Choroid plexus epithelial cell (primary cell): ENCODE measurements at regions not wholly inside any gene's neighbourhood (a gene's known extent, or its start where the extent isn't known, plus 50 kb on each side); places are given as distances from the start of the nearest gene placed in this dataset.

Experiments
- DNase-seq: peaks from one replicate; pipeline ENCODE4 v3.0.0-alpha.2; 2010; ENCODE audit warnings: low read depth
- H3K4me3 ChIP-seq: 2 replicates; pipeline ENCODE4 v1.5.1; 2011; ENCODE audit warnings: low read depth, mild to moderate bottlenecking, control low read depth, low read length, moderate library complexity
- TF ChIP-seq, protein P1 (sequence below): conservative IDR thresholded peaks from 2 replicates; pipeline ENCODE4 v1.5.1; 2011; ENCODE audit warnings: low read depth, mild to moderate bottlenecking, control low read depth, inconsistent platforms, low read length, moderate library complexity

DNA sequence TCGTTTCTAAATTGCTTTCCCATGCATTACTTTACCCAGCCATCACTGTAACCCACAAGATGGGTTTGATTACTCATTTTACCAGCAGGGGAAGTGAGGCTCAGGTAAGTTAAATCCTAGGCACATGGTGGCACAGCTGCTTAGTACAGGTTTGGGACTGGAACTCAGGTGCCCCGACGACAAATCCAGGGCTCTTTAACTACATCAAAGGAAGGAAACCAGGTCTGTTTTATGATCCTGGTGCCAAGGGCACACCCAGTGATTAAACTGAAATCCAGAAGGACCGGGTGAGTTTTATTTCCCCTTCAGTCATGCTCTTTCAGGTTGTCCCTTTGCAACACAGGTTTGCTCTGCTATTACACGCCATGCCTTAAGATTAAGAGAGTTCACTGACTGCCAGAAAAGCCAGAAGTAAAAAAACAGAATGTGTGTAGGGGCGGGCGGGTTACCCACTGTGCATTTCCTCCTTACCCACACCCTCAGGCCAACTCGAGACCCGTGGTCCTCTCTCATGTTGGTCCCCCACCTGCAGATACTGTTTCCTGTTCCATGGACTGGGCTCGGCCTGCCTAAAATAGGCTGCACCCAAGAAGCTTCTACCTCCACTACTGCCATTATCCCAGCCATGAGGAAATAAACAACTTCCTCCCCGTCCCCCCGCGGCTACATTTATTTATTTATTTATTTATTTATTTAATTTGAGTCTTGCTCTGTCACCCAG is 55.1 kb upstream of the KDM7A start:
- no peak for DNase-seq
- H3K4me3 ChIP-seq: no peak overlapping the region
- TF ChIP-seq, protein P1, sequence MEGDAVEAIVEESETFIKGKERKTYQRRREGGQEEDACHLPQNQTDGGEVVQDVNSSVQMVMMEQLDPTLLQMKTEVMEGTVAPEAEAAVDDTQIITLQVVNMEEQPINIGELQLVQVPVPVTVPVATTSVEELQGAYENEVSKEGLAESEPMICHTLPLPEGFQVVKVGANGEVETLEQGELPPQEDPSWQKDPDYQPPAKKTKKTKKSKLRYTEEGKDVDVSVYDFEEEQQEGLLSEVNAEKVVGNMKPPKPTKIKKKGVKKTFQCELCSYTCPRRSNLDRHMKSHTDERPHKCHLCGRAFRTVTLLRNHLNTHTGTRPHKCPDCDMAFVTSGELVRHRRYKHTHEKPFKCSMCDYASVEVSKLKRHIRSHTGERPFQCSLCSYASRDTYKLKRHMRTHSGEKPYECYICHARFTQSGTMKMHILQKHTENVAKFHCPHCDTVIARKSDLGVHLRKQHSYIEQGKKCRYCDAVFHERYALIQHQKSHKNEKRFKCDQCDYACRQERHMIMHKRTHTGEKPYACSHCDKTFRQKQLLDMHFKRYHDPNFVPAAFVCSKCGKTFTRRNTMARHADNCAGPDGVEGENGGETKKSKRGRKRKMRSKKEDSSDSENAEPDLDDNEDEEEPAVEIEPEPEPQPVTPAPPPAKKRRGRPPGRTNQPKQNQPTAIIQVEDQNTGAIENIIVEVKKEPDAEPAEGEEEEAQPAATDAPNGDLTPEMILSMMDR: no peak

DNA sequence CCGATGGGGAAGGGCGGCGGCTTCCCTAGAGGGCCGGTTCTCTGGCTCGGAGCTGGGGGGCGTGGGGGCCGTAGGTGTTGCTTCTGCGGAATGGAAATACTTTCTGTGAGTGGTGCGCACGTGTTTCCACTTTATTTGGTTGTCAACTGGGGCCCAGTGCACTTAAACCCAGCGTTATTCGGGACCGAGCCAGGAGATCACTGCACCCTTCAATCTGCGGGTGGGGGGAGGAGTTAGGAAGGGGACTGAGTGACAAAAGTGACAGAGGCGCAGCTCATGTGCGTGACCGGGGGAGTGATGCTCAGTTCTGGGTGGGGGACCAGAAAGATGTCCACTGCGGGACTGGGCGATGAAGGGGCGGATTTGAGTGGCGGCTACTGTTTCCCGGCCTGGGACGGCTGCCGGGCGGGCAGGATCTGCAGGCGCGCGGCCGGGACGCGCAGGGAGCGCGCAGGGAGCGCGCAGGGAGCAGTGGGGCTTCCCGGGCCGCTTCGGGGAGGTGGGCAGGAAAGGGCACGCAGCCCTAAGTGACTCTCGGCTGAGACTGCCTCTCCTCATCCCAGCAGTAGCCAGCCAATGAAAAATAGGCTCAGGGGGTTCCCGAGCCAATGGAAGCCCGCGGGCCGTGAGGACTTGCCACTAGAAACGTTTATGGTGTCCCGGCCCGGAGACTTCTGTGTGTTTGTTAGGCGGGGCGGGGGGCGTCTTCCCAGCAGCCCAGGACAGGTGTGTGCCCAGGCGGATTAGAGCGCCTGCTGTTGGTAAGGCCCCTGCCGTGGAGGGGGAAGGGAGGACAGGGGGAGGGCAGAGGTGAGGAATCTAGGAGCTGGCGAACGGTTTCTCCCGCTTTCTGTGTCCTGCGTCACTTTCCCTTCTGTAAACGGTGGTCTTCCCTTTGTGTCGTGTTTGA is 54.3 kb upstream of the KDM7A start:
- peak; percentile 15 for DNase-seq
- TF ChIP-seq, protein P1: no peak
- H3K4me3 ChIP-seq: peak overlapping the region; percentile 52

DNA sequence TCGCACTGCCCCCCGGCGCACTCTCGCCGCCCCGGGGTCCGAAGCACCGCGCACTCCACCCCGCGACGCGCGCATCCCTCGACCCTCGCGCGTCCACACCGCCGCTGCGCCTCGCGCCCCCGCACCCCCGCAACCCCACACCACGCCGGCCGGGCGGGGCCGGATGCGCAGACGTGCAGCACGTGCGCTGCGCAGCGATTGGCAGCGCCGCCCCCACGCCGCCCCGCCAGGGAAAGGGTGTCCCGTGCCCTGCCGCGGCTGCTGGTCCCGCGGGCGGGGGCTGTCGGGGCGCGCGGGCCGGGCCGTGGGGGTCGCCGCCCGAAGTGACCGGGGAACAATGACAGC is 53.7 kb upstream of the KDM7A start:
- TF ChIP-seq, protein P1: no peak
- DNase-seq: no peak
- H3K4me3 ChIP-seq: peak overlapping the region; percentile 52

DNA sequence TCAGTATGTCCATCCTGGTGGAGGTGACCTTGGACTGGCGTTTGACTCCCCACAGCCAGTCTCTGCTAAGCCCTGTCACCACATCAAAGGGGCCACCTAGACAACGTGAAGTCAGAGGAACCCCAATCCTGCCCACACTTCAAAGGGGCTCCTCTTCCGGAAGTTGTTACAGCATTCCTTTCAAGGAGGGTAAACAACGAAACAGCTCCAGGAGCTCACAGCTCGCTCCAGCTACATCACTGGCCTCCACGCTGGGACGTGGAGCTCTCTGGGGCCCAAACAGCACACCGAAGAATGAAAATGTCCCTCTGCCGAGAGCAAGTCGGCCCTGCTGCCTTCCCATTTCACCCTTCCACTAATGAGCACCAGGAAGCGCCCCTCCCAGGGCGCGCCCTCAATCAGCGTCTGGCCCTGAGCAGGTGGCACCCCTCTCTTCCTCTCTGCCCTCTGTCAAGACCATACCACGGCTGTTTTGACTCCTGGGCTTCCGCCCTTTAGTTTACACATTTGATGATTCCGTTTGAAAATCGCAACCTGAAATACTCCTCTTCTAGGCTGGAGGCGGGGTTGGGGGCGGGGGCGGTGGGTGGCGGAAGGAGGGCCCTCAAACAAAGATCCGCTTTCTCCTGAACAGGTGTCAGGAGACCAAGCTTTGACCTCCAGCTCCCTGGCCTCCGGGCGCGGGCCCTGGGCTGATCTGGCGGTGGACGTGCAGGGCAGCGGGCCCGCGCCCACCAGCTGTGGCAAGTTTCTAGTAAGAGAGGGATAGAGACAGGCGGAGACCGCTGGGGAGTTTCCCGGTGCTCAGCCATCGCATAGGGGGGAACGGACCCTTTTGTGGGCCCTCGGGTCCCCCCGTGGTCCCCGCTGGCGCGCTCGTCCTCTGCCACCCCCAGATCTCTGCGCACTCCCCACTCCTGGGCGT is 53.1 kb upstream of the KDM7A start:
- TF ChIP-seq, protein P1: no peak
- peak overlapping the region; percentile 52 for H3K4me3 ChIP-seq
- DNase-seq: no peak

DNA sequence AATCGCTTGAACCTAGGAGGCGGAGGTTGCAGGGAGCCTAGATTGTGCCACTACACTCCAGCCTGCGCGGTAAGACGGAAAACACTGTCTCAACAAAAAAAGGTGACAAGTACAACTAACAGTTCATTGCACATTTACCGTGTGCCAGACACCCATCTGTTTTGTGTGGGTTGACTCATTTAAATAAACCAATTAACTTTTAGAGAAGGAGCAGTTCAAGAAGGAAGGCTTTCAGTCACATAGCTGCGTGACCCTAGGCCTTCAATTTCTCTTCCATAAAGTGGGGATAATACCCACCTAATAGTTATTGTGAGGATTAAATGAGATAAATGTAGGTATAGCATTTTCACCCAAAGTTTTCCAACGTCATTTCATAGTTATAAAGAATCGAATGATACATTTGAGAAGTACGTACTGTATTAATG is 52.3 kb upstream of the KDM7A start:
- DNase-seq: no peak
- TF ChIP-seq, protein P1: no peak
- no peak overlapping the region for H3K4me3 ChIP-seq
